ENCODE measurements at regions not wholly inside any gene's neighbourhood (a gene's known extent, or its start where the extent isn't known, plus 50 kb on each side); places are given as distances from the start of the nearest gene placed in this dataset.

- no peaks in the 10 kb centered on the region for H3K9me3 ChIP-seq (ENCODE audit: control insufficient read depth in 4 of 4, insufficient read depth in 3 of 4, low read length in 3 of 4)
- H3K9ac ChIP-seq (ENCODE audit: insufficient read depth in 1 of 2, low read length in 2 of 2), result no peak overlapping the region
- H3K27me3 ChIP-seq (ENCODE audit: control insufficient read depth in 3 of 3, insufficient read depth in 3 of 3, low read length in 2 of 3), result no peaks in the 10 kb centered on the region
- H3K4me3 ChIP-seq, result no peak overlapping the region
- no peaks in the 10 kb centered on the region for H3K36me3 ChIP-seq (ENCODE audit: control insufficient read depth in 4 of 4, insufficient read depth in 4 of 4, low read length in 4 of 4)
- no peak overlapping the region for H3K27ac ChIP-seq (ENCODE audit: low read depth in 1 of 2, low read length in 1 of 2)
- DNase-seq (no peak), ATAC-seq (ENCODE audit: insufficient read depth, low FRiP score) (peak; percentile 51)
- peaks cover 0 to 20% (median 4%) of the 10 kb centered on the region in 5 donors for H3K4me1 ChIP-seq (ENCODE audit: control insufficient read depth in 5 of 5, insufficient read depth in 5 of 5, low read length in 5 of 5)
- TF ChIP-seq CTCF (IDR thresholded peaks at IDR 0.05; ENCODE audit: control extremely low read depth, extremely low read depth), result no peak
- WGBS, 2 donors, result 66 to 67% methylated on average over 2 of the region's 2 CpGs
These were observed 137.8 kb downstream of the UCHL1 start for GRCh38 chr4:41394481-41394894.

- Histone ChIP-seq H3K27ac (ENCODE audit: low read depth in 1 of 2, low read length in 1 of 2) (no peak overlapping the region), H3K4me1 (ENCODE audit: control insufficient read depth in 5 of 5, insufficient read depth in 5 of 5, low read length in 5 of 5) (peaks cover 0 to 18% (median 4%) of the 10 kb centered on the region in 5 donors), H3K4me3 (no peak overlapping the region), H3K27me3 (ENCODE audit: control insufficient read depth in 3 of 3, insufficient read depth in 3 of 3, low read length in 2 of 3) (no peaks in the 10 kb centered on the region), H3K36me3 (ENCODE audit: control insufficient read depth in 4 of 4, insufficient read depth in 4 of 4, low read length in 4 of 4) (no peaks in the 10 kb centered on the region), H3K9ac (ENCODE audit: insufficient read depth in 1 of 2, low read length in 2 of 2) (no peak overlapping the region), H3K9me3 (ENCODE audit: control insufficient read depth in 4 of 4, insufficient read depth in 3 of 4, low read length in 3 of 4) (no peaks in the 10 kb centered on the region)
- no peak for TF ChIP-seq CTCF (IDR thresholded peaks at IDR 0.05; ENCODE audit: control extremely low read depth, extremely low read depth)
- 79 to 83% methylated on average over 2 of the region's 2 CpGs for WGBS, 2 donors
- ATAC-seq (ENCODE audit: insufficient read depth, low FRiP score) (no peak), DNase-seq (no peak)
These were observed 139.5 kb downstream of the UCHL1 start for GRCh38 chr4:41396214-41396613.

GRCh38 chr4:41396869-41397268 is 140.1 kb downstream of the UCHL1 start:
- 89 to 93% methylated on average over 2 of the region's 2 CpGs for WGBS, 2 donors
- H3K4me1 ChIP-seq (ENCODE audit: control insufficient read depth in 5 of 5, insufficient read depth in 5 of 5, low read length in 5 of 5), result peaks cover 0 to 16% (median 4%) of the 10 kb centered on the region in 5 donors

More at GRCh38 chr4:41396869-41397268, 140.1 kb downstream of the UCHL1 start:
- Histone ChIP-seq H3K9me3 (ENCODE audit: control insufficient read depth in 4 of 4, insufficient read depth in 3 of 4, low read length in 3 of 4) (no peaks in the 10 kb centered on the region), H3K27ac (ENCODE audit: low read depth in 1 of 2, low read length in 1 of 2) (no peak overlapping the region), H3K9ac (ENCODE audit: insufficient read depth in 1 of 2, low read length in 2 of 2) (no peak overlapping the region), H3K27me3 (ENCODE audit: control insufficient read depth in 3 of 3, insufficient read depth in 3 of 3, low read length in 2 of 3) (no peaks in the 10 kb centered on the region), H3K36me3 (ENCODE audit: control insufficient read depth in 4 of 4, insufficient read depth in 4 of 4, low read length in 4 of 4) (no peaks in the 10 kb centered on the region), H3K4me3 (no peak overlapping the region)
- ATAC-seq (ENCODE audit: insufficient read depth, low FRiP score), result no peak
- no peak for TF ChIP-seq CTCF (IDR thresholded peaks at IDR 0.05; ENCODE audit: control extremely low read depth, extremely low read depth)
- DNase-seq, result no peak
